Lung (tissue), 11 donors: ENCODE measurements at regions not wholly inside any gene's neighbourhood (a gene's known extent, or its start where the extent isn't known, plus 50 kb on each side); places are given as distances from the start of the nearest gene placed in this dataset.

ENCODE experiments used
- ATAC-seq: fragments of 200-7000 bp; cut with Tn5 transposase; one replicate; pipeline ENCODE4 v1.9.1; 2020; ENCODE audit warnings: moderate number of reproducible peaks; ENCODE audit not compliant: insufficient read depth, low FRiP score
- DNase-seq, 3 donors: peaks; one replicate each; pipeline ENCODE4 v3.0.0-alpha.2; 2013 to 2017
- H3K27ac ChIP-seq, 2 donors: one replicate each; pipeline ENCODE4 v1.5.1; 2013; ENCODE audit warnings: mild to moderate bottlenecking in 2 of 2, moderate library complexity in 2 of 2, control low read depth in 1 of 2, inconsistent platforms in 1 of 2, low read depth in 1 of 2, low read length in 1 of 2
- H3K27me3 ChIP-seq, 3 donors: one replicate each; pipeline ENCODE4 v1.5.1; 2013; ENCODE audit warnings: low read length in 2 of 3; ENCODE audit not compliant: control insufficient read depth in 3 of 3, insufficient read depth in 3 of 3
- H3K36me3 ChIP-seq, 4 donors: one replicate each; pipeline ENCODE4 v1.5.1; 2013; ENCODE audit warnings: low read length in 4 of 4, mild to moderate bottlenecking in 1 of 4, moderate library complexity in 1 of 4; ENCODE audit not compliant: control insufficient read depth in 4 of 4, insufficient read depth in 4 of 4
- H3K4me1 ChIP-seq, 5 donors: one replicate each; pipeline ENCODE4 v1.5.1; 2013; ENCODE audit warnings: low read length in 5 of 5, mild to moderate bottlenecking in 2 of 5, moderate library complexity in 1 of 5; ENCODE audit not compliant: control insufficient read depth in 5 of 5, insufficient read depth in 5 of 5
- H3K4me3 ChIP-seq: one replicate; pipeline ENCODE4 v1.5.1; 2013; ENCODE audit warnings: mild to moderate bottlenecking, control low read depth, moderate library complexity
- H3K9ac ChIP-seq, 2 donors: one replicate each; pipeline ENCODE4 v1.5.1; 2013; ENCODE audit warnings: low read length in 2 of 2, control low read depth in 1 of 2; ENCODE audit not compliant: insufficient read depth in 1 of 2
- H3K9me3 ChIP-seq, 4 donors: one replicate each; pipeline ENCODE4 v1.5.1; 2013; ENCODE audit warnings: low read length in 3 of 4, mild to moderate bottlenecking in 1 of 4, moderate library complexity in 1 of 4; ENCODE audit not compliant: control insufficient read depth in 4 of 4, insufficient read depth in 3 of 4
- CTCF ChIP-seq: IDR thresholded peaks from 2 replicates; pipeline ENCODE4 v1.5.1; 2012; ENCODE audit warnings: mild to moderate bottlenecking; ENCODE audit errors: control extremely low read depth, extremely low read depth
- WGBS, 2 donors: extraction: QIAGEN DNeasy Blood & Tissue Kit; methylation state at CpG; one replicate each; pipeline ENCODE4 v1.1.7; 2013; 5-methylcytosine and 5-hydroxymethylcytosine counted together
- donor health status: control.
- donor health status: control.
- donor health status: Bipolar disorder and iron deficiency.
- donor health status: healthy.
- donor health status: DM: yes; HTN: yes; CAD: no.

GRCh38 chr19:57010541-57010940, 109.2 kb upstream of the USP29 start:
- WGBS, 2 donors: 70 to 75% methylated on average over 16 of the region's 16 CpGs
- no peak overlapping the region for H3K27ac ChIP-seq

DNA sequence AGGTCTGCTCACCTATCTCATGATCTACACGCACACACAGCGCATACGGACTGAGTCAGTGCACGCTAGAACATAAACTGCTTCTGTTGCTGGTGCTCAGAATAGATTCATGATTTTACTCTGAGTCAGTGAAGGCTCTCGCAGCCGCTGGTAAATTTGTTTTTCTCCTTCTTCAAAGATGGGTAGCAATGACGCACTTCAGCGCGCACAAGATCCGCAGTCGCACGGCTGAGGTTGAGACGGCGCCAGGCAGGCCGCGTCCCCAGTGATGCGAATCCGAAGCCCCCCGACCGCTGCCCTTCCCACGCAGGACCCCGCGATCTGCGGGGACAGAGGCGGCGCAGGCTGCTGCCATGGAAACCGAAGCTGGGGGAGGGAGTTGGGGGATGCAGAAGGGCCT, 103.7 kb upstream of the USP29 start:
- no peak for ATAC-seq
- 87 to 93% methylated on average over 27 of the region's 27 CpGs for WGBS, 2 donors
- Histone ChIP-seq H3K4me1 (no peaks in the 10 kb centered on the region), H3K36me3 (no peaks in the 10 kb centered on the region), H3K4me3 (no peak overlapping the region), H3K27ac (no peak overlapping the region), H3K27me3 (peaks cover 0 to 5% (median 0%) of the 10 kb centered on the region in 3 donors), H3K9ac (no peak overlapping the region), H3K9me3 (peaks cover 0 to 29% (median 0%) of the 10 kb centered on the region in 4 donors)
- TF ChIP-seq CTCF: no peak
- no peak for DNase-seq

More at GRCh38 chr19:57010541-57010940, 109.2 kb upstream of the USP29 start:
- Histone ChIP-seq H3K36me3 (no peaks in the 10 kb centered on the region), H3K9me3 (peaks cover 0 to 25% (median 0%) of the 10 kb centered on the region in 4 donors), H3K9ac (no peak overlapping the region), H3K27me3 (no peaks in the 10 kb centered on the region), H3K4me1 (no peaks in the 10 kb centered on the region), H3K4me3 (no peak overlapping the region)
- no peak for DNase-seq
- no peak for TF ChIP-seq CTCF
- no peak for ATAC-seq

GRCh38 chr19:57016491-57016890, 103.3 kb upstream of the USP29 start:
- DNase-seq (no peak), ATAC-seq (no peak)
- H3K4me1 ChIP-seq: no peaks in the 10 kb centered on the region
- no peak overlapping the region for H3K27ac ChIP-seq
- no peak overlapping the region for H3K9ac ChIP-seq
- peaks cover 0 to 5% (median 0%) of the 10 kb centered on the region in 3 donors for H3K27me3 ChIP-seq
- peaks cover 0 to 33% (median 0%) of the 10 kb centered on the region in 4 donors for H3K9me3 ChIP-seq
- H3K4me3 ChIP-seq: no peak overlapping the region
- 62 to 72% methylated on average over 14 of the region's 14 CpGs for WGBS, 2 donors
- H3K36me3 ChIP-seq: no peaks in the 10 kb centered on the region
- TF ChIP-seq CTCF: no peak

DNA sequence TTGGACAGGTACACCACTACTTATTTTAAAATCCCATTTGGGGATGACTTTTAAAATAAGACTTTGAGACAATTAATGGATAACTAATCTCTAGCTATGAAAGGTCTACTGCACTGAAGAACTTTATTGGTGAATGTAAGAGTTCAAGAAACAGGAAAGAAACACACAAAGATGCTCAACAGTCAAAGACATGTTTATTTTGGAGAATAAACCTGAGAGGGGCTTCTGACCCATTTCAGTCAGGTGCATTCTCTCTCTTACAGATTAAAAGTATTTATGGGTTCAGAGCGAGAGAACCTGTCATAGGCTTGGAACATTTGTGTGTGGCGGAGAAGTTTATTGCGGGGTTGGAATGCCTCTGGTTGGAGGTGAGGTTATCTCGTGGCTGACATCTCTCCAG, 94.3 kb upstream of the USP29 start:
- Histone ChIP-seq H3K4me3 (no peak overlapping the region), H3K4me1 (no peaks in the 10 kb centered on the region), H3K27ac (no peak overlapping the region), H3K9ac (no peak overlapping the region), H3K36me3 (no peaks in the 10 kb centered on the region), H3K27me3 (no peaks in the 10 kb centered on the region), H3K9me3 (peaks cover 0 to 11% (median 3%) of the 10 kb centered on the region in 4 donors)
- TF ChIP-seq CTCF: no peak
- ATAC-seq (no peak), DNase-seq (no peak)
- 75 to 81% methylated on average over 4 of the region's 4 CpGs for whole genome bisulfite sequencing, 2 donors
